Muscle layer of colon (tissue), 2 donors: ENCODE measurements at regions not wholly inside any gene's neighbourhood (a gene's known extent, or its start where the extent isn't known, plus 50 kb on each side); places are given as distances from the start of the nearest gene placed in this dataset.

Experiments
- H3K27ac ChIP-seq: one replicate; pipeline ENCODE4 v1.7.0; 2013; ENCODE audit warnings: low read depth, mild to moderate bottlenecking, low read length, moderate library complexity
- H3K27me3 ChIP-seq, 2 donors: one replicate each; pipeline ENCODE4 v1.7.0; 2013; ENCODE audit warnings: low read length in 2 of 2, mild to moderate bottlenecking in 2 of 2; ENCODE audit not compliant: insufficient read depth in 2 of 2, control insufficient read depth in 1 of 2
- H3K36me3 ChIP-seq: one replicate; pipeline ENCODE4 v1.7.0; 2013; ENCODE audit warnings: mild to moderate bottlenecking, low read length; ENCODE audit not compliant: insufficient read depth
- H3K4me1 ChIP-seq: one replicate; pipeline ENCODE4 v1.7.0; 2013; ENCODE audit warnings: mild to moderate bottlenecking, low read length; ENCODE audit not compliant: insufficient read depth
- H3K4me3 ChIP-seq, 2 donors: one replicate each; pipeline ENCODE4 v1.7.0; 2013; ENCODE audit warnings: low read length in 2 of 2, low read depth in 1 of 2, mild to moderate bottlenecking in 1 of 2, moderate library complexity in 1 of 2
- H3K9ac ChIP-seq: one replicate; pipeline ENCODE4 v1.7.0; 2013; ENCODE audit warnings: low read length
- H3K9me3 ChIP-seq: one replicate; pipeline ENCODE4 v1.7.0; 2013; ENCODE audit warnings: mild to moderate bottlenecking, low read length
- donor health status: abdominal sarcoma.
- donor health status: Adenocarcinoma of cecum.

GRCh38 chr20:22404419-22405170 is 179.8 kb downstream of the FOXA2 start:
- Histone ChIP-seq H3K27ac (no peak overlapping the region), H3K36me3 (no peaks in the 10 kb centered on the region), H3K27me3 (peaks cover 0 to 5% of the 10 kb centered on the region in 2 donors), H3K4me1 (peaks cover 8% of the 10 kb centered on the region), H3K9me3 (no peaks in the 10 kb centered on the region), H3K9ac (no peak overlapping the region), H3K4me3 (peak overlapping the region in 1 of 2 donors; percentile 33)

- H3K4me1 ChIP-seq = peaks cover 8% of the 10 kb centered on the region
- H3K36me3 ChIP-seq = no peaks in the 10 kb centered on the region
- no peak overlapping the region for H3K9ac ChIP-seq
- H3K9me3 ChIP-seq = no peaks in the 10 kb centered on the region
- H3K4me3 ChIP-seq = peak overlapping the region; percentile 33 to 49
- H3K27me3 ChIP-seq = peaks cover 0 to 5% of the 10 kb centered on the region in 2 donors
- no peak overlapping the region for H3K27ac ChIP-seq
These were observed 180.6 kb downstream of the FOXA2 start for GRCh38 chr20:22403632-22404361.

GRCh38 chr20:22403022-22403631 is 181.2 kb downstream of the FOXA2 start:
- H3K27ac ChIP-seq = no peak overlapping the region
- H3K4me3 ChIP-seq = peak overlapping the region; percentile 33 to 49
- peaks cover 8% of the 10 kb centered on the region for H3K4me1 ChIP-seq
- H3K9me3 ChIP-seq = no peaks in the 10 kb centered on the region
- H3K9ac ChIP-seq = no peak overlapping the region
- H3K36me3 ChIP-seq = no peaks in the 10 kb centered on the region
- H3K27me3 ChIP-seq = peaks cover 0 to 5% of the 10 kb centered on the region in 2 donors

DNA sequence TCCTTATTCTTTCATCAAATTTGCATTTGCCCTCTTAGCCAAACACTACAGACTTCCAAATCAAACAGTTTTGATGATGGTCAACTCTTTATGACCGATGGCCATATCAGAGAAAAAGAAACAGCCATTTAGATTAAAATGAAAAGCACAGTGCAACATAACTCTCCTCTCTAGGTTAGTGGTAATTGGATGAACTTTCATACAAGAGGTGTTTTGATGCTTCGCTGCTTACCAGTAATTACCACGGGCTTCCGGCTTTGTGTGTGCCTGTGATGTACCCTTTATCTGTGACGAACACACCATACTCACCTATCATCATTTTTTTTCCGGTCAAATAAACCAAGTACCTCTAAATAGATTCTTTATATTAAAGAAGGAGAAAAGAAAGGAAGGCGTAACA is 181.8 kb downstream of the FOXA2 start:
- peaks cover 0 to 5% of the 10 kb centered on the region in 2 donors for H3K27me3 ChIP-seq
- H3K4me3 ChIP-seq = no peak overlapping the region
- H3K27ac ChIP-seq = no peak overlapping the region
- H3K9me3 ChIP-seq = no peaks in the 10 kb centered on the region
- no peaks in the 10 kb centered on the region for H3K36me3 ChIP-seq
- no peak overlapping the region for H3K9ac ChIP-seq
- H3K4me1 ChIP-seq = peaks cover 8% of the 10 kb centered on the region

DNA sequence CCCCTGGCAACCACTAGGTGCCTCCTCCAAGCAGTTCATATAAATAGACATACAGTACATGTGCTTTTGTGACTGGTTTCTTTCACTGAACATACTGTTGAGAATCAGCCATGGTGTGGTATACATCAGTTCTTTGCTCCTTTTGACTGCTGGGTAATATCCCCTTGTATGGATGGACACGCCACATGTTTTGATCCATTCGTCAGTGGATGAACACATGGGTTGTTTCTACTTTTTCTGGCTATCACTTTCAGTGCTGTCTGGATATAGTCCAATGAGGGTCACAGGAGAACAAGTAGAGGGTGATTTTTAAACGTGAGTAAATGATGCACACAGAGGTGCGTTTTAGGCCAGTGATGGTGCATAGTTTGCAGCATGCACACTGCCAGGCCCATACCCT is 183.9 kb downstream of the FOXA2 start:
- Histone ChIP-seq H3K9me3 (no peaks in the 10 kb centered on the region), H3K4me1 (peaks cover 8% of the 10 kb centered on the region), H3K27me3 (peaks cover 0 to 5% of the 10 kb centered on the region in 2 donors), H3K27ac (no peak overlapping the region), H3K4me3 (no peak overlapping the region), H3K9ac (no peak overlapping the region), H3K36me3 (no peaks in the 10 kb centered on the region)

DNA sequence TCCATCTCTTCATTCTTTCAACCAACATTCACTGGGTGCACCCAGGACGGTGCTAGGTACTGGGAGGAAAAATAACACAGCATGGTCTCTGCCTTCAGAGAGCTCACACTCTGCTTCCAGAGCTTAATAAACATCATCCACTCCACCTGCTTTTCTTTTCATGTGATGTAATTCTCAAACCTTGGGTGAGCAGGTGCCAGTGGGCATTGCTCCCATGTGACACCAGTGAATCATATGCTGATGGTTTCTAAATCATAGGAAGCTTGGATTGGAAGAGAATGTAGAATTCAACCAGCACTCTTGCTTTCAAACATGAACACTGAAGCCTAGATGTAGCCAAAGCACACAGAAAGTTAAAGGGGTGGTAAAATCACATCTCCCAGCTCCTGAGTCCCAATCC is 189.8 kb downstream of the FOXA2 start:
- H3K27me3 ChIP-seq = peaks cover 0 to 5% of the 10 kb centered on the region in 2 donors
- no peaks in the 10 kb centered on the region for H3K9me3 ChIP-seq
- H3K4me3 ChIP-seq = no peak overlapping the region
- no peak overlapping the region for H3K27ac ChIP-seq
- no peaks in the 10 kb centered on the region for H3K36me3 ChIP-seq
- no peaks in the 10 kb centered on the region for H3K4me1 ChIP-seq
- no peak overlapping the region for H3K9ac ChIP-seq

GRCh38 chr20:22390543-22390903 is 193.8 kb downstream of the FOXA2 start:
- Histone ChIP-seq H3K9ac (no peak overlapping the region), H3K27me3 (peaks cover 0 to 5% of the 10 kb centered on the region in 2 donors), H3K9me3 (no peaks in the 10 kb centered on the region), H3K4me3 (no peak overlapping the region), H3K27ac (no peak overlapping the region), H3K36me3 (no peaks in the 10 kb centered on the region), H3K4me1 (no peaks in the 10 kb centered on the region)

GRCh38 chr20:22389836-22390542 is 194.4 kb downstream of the FOXA2 start:
- Histone ChIP-seq H3K4me3 (no peak overlapping the region), H3K27me3 (peaks cover 0 to 5% of the 10 kb centered on the region in 2 donors), H3K4me1 (no peaks in the 10 kb centered on the region), H3K9me3 (no peaks in the 10 kb centered on the region), H3K9ac (no peak overlapping the region), H3K27ac (no peak overlapping the region), H3K36me3 (no peaks in the 10 kb centered on the region)

DNA sequence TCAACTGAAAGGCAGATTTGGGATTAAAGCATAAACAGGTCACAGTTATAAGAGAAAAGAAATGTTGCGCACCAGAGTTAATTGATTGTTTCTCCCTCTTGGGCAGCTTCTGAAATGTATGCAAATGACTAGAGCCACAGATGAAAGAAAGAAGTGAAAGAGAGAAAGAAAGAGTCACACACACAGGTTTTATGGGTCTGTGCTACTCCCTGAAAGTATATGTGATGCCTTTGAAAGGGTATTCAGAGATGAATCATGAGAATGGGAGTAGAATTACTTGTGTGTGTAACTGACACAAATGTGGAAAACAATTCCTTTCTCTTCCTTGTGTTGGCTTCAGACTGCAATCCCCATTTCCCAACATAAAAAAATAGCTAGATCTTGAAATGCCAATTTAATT is 196.9 kb downstream of the FOXA2 start:
- Histone ChIP-seq H3K9ac (no peak overlapping the region), H3K4me3 (no peak overlapping the region), H3K9me3 (no peaks in the 10 kb centered on the region), H3K36me3 (no peaks in the 10 kb centered on the region), H3K27ac (no peak overlapping the region), H3K27me3 (no peaks in the 10 kb centered on the region), H3K4me1 (no peaks in the 10 kb centered on the region)

DNA sequence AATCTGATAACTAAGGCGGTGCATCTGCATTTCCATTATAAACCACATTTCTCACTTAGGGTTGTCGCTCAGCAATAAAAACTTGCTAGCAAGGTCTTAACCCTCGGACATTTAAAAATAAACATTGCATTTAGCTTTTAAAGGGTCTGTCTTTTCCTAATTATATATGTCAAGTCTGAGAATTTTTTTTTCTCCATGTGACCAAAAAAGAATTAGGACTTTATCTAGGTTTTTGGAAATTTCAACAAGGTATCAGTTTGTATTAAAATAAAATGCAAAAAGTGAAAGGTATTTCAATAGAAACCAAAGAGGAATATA is 198.1 kb downstream of the FOXA2 start:
- H3K27me3 ChIP-seq = no peaks in the 10 kb centered on the region
- no peaks in the 10 kb centered on the region for H3K4me1 ChIP-seq
- H3K9me3 ChIP-seq = no peaks in the 10 kb centered on the region
- no peak overlapping the region for H3K9ac ChIP-seq
- no peak overlapping the region for H3K4me3 ChIP-seq
- H3K27ac ChIP-seq = no peak overlapping the region
- no peaks in the 10 kb centered on the region for H3K36me3 ChIP-seq

GRCh38 chr20:22385602-22386305 is 198.6 kb downstream of the FOXA2 start:
- no peaks in the 10 kb centered on the region for H3K4me1 ChIP-seq
- no peak overlapping the region for H3K4me3 ChIP-seq
- H3K9ac ChIP-seq = no peak overlapping the region
- no peaks in the 10 kb centered on the region for H3K27me3 ChIP-seq
- H3K36me3 ChIP-seq = no peaks in the 10 kb centered on the region
- no peak overlapping the region for H3K27ac ChIP-seq
- H3K9me3 ChIP-seq = no peaks in the 10 kb centered on the region
